ENCODE measurements at regions not wholly inside any gene's neighbourhood (a gene's known extent, or its start where the extent isn't known, plus 50 kb on each side); places are given as distances from the start of the nearest gene placed in this dataset.
"Not testable (repeated sequence)": the region's sequence is repeated elsewhere in the genome, so short reads cannot be mapped to it uniquely, and the experiment has no call there.

GRCh38 chr4:34492414-34492813, 1751.9 kb downstream of the ARAP2 start:
- Histone ChIP-seq H3K4me2 (ENCODE audit: low read length) (no peak overlapping the region), H3K4me3 (ENCODE audit: low read depth, low read length) (no peak overlapping the region), H3K36me3 (ENCODE audit: control insufficient read depth, insufficient read depth, low read length) (no peaks in the 10 kb centered on the region), H3K9ac (no peak overlapping the region), H3K27me3 (ENCODE audit: control insufficient read depth, insufficient read depth, low read length) (no peaks in the 10 kb centered on the region), H2AFZ (no peak overlapping the region), H3K27ac (no peak overlapping the region), H3K79me2 (no peaks in the 10 kb centered on the region), H3K9me3 (ENCODE audit: control insufficient read depth, low read length) (no peaks in the 10 kb centered on the region), H3K4me1 (no peaks in the 10 kb centered on the region)
- TF ChIP-seq, protein P1, sequence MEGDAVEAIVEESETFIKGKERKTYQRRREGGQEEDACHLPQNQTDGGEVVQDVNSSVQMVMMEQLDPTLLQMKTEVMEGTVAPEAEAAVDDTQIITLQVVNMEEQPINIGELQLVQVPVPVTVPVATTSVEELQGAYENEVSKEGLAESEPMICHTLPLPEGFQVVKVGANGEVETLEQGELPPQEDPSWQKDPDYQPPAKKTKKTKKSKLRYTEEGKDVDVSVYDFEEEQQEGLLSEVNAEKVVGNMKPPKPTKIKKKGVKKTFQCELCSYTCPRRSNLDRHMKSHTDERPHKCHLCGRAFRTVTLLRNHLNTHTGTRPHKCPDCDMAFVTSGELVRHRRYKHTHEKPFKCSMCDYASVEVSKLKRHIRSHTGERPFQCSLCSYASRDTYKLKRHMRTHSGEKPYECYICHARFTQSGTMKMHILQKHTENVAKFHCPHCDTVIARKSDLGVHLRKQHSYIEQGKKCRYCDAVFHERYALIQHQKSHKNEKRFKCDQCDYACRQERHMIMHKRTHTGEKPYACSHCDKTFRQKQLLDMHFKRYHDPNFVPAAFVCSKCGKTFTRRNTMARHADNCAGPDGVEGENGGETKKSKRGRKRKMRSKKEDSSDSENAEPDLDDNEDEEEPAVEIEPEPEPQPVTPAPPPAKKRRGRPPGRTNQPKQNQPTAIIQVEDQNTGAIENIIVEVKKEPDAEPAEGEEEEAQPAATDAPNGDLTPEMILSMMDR (IDR thresholded peaks at IDR 0.05), result no peak

- Histone ChIP-seq H3K4me1 (no peaks in the 10 kb centered on the region), H3K9me3 (ENCODE audit: control insufficient read depth, low read length) (no peaks in the 10 kb centered on the region), H2AFZ (no peak overlapping the region), H3K36me3 (ENCODE audit: control insufficient read depth, insufficient read depth, low read length) (no peaks in the 10 kb centered on the region), H3K27me3 (ENCODE audit: control insufficient read depth, insufficient read depth, low read length) (no peaks in the 10 kb centered on the region), H3K4me3 (ENCODE audit: low read depth, low read length) (no peak overlapping the region), H3K27ac (no peak overlapping the region), H3K79me2 (no peaks in the 10 kb centered on the region), H3K4me2 (ENCODE audit: low read length) (no peak overlapping the region), H3K9ac (no peak overlapping the region)
- TF ChIP-seq, protein P1 (IDR thresholded peaks at IDR 0.05), result no peak
These were observed 1742.2 kb downstream of the ARAP2 start for GRCh38 chr4:34502086-34502485.

DNA sequence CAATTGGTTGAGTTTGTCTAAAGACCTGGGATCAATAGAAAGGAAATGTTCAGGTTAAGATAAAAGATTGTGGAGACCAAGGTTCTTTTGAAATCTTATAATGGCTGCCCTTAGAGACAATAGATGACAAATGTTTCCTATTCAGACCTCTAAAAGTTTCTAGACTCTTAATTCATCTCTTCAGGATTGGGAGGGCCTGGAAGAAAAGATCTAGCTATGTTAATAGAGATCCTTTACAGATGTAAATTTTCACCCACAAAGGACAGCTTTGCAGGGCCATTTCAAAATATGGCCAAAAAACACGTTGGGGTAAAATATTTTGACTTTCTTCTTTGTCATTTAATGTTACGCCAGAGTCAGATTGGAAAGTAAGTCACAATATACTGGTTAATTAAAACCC, 1739.6 kb downstream of the ARAP2 start:
- H3K4me1 ChIP-seq; H3K36me3 ChIP-seq (ENCODE audit: control insufficient read depth, insufficient read depth, low read length); H3K79me2 ChIP-seq; H3K27me3 ChIP-seq (ENCODE audit: control insufficient read depth, insufficient read depth, low read length); H3K9me3 ChIP-seq (ENCODE audit: control insufficient read depth, low read length); H3K9ac ChIP-seq; H3K27ac ChIP-seq; H3K4me3 ChIP-seq (ENCODE audit: low read depth, low read length); H2AFZ ChIP-seq; H3K4me2 ChIP-seq (ENCODE audit: low read length): not testable (repeated sequence)

DNA sequence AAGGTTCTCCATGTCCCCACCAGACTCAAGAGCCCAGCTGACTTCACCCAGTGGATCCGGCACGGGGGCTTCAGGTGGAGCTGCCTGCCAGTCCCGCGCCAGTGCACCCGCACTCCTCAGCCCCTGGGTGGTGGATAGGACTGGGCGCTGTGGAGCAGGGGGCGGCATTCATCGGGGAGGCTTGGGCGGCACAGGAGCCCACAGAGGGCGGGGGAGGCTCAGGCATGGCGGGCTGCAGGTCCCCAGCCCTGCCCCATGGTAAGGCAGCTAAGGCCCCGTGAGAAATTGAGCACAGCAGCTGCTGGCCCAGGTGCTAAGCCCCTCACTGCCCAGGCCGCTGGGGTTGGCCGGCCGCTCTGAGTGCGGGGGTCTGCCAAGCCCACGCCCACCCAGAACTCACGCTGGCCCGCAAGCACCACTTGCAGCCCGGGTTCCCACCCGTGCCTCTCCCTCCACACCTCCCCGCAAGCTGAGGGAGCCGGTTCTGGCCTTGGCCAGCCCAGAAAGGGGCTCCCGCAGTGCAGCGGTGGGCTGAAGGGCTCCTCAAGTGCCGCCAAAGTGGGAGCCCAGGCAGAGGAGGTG, 1737.7 kb downstream of the ARAP2 start:
- not testable (repeated sequence) for H3K4me1 ChIP-seq; H3K9ac ChIP-seq; H3K79me2 ChIP-seq; H3K9me3 ChIP-seq (ENCODE audit: control insufficient read depth, low read length); H2AFZ ChIP-seq; H3K4me2 ChIP-seq (ENCODE audit: low read length); H3K36me3 ChIP-seq (ENCODE audit: control insufficient read depth, insufficient read depth, low read length); H3K27me3 ChIP-seq (ENCODE audit: control insufficient read depth, insufficient read depth, low read length); H3K4me3 ChIP-seq (ENCODE audit: low read depth, low read length); H3K27ac ChIP-seq

DNA sequence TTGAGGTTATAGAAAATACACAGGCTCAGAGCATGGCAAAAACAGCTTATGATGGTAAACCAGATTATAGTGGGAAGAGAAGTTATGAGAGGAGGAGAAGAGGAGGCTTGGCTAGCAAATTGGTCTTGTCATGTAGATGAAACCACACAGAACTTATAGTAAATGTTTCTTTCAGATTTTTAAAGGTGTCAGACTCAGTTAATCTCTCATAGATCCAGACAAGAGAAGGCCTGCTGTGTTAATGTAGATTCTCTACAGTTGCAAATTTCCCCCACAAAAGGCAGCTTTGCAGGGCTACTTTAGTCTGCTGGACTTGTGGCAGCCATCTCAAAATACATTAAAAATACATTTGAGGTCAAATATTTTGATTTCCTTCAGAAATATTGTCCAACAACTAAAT, 1731.7 kb downstream of the ARAP2 start:
- no peak overlapping the region for H2AFZ ChIP-seq
- H3K4me3 ChIP-seq (ENCODE audit: low read depth, low read length), result no peak overlapping the region
- H3K9me3 ChIP-seq (ENCODE audit: control insufficient read depth, low read length), result no peaks in the 10 kb centered on the region
- no peak overlapping the region for H3K9ac ChIP-seq
- TF ChIP-seq, protein P1 (IDR thresholded peaks at IDR 0.05), result no peak
- no peaks in the 10 kb centered on the region for H3K4me1 ChIP-seq
- H3K79me2 ChIP-seq, result no peaks in the 10 kb centered on the region
- no peak overlapping the region for H3K4me2 ChIP-seq (ENCODE audit: low read length)
- H3K36me3 ChIP-seq (ENCODE audit: control insufficient read depth, insufficient read depth, low read length), result no peaks in the 10 kb centered on the region
- H3K27ac ChIP-seq, result no peak overlapping the region
- no peaks in the 10 kb centered on the region for H3K27me3 ChIP-seq (ENCODE audit: control insufficient read depth, insufficient read depth, low read length)

- Histone ChIP-seq H3K4me2 (ENCODE audit: low read length) (no peak overlapping the region), H3K79me2 (no peaks in the 10 kb centered on the region), H3K27ac (no peak overlapping the region), H3K9me3 (ENCODE audit: control insufficient read depth, low read length) (no peaks in the 10 kb centered on the region), H3K36me3 (ENCODE audit: control insufficient read depth, insufficient read depth, low read length) (no peaks in the 10 kb centered on the region), H2AFZ (no peak overlapping the region), H3K4me3 (ENCODE audit: low read depth, low read length) (no peak overlapping the region), H3K4me1 (no peaks in the 10 kb centered on the region), H3K27me3 (ENCODE audit: control insufficient read depth, insufficient read depth, low read length) (no peaks in the 10 kb centered on the region), H3K9ac (no peak overlapping the region)
- TF ChIP-seq, protein P1 (IDR thresholded peaks at IDR 0.05), result no peak
These were observed 1727.8 kb downstream of the ARAP2 start for GRCh38 chr4:34516524-34516923.
